GM21447 (cell line): ENCODE measurements at regions not wholly inside any gene's neighbourhood (a gene's known extent, or its start where the extent isn't known, plus 50 kb on each side); places are given as distances from the start of the nearest gene placed in this dataset.
"Not testable (repeated sequence)": the region's sequence is repeated elsewhere in the genome, so short reads cannot be mapped to it uniquely, and the experiment has no call there.

ENCODE experiments used
- ATAC-seq: cut with Tn5 transposase; IDR thresholded peaks from one replicate; pipeline ENCODE4 v1.9.1; 2021; ENCODE audit not compliant: unreplicated experiment

- ATAC-seq, result no peak
Measured at GRCh38 chr7:69365651-69366192, 232.6 kb upstream of the AUTS2 start.

GRCh38 chr7:69367780-69368179 is 230.5 kb upstream of the AUTS2 start:
- ATAC-seq, result no peak

- ATAC-seq, result no peak
Measured at GRCh38 chr7:69373171-69374043, 224.9 kb upstream of the AUTS2 start.

GRCh38 chr7:69374044-69374425 is 224.2 kb upstream of the AUTS2 start:
- ATAC-seq, result no peak

GRCh38 chr7:69377191-69377590 is 221.1 kb upstream of the AUTS2 start:
- ATAC-seq, result no peak

GRCh38 chr7:69388452-69389137 is 209.7 kb upstream of the AUTS2 start:
- ATAC-seq, result no peak

- no peak for ATAC-seq
Measured at GRCh38 chr7:69389216-69389615, 209.1 kb upstream of the AUTS2 start.

- ATAC-seq, result not testable (repeated sequence)
Measured at GRCh38 chr7:69393912-69394311, 204.4 kb upstream of the AUTS2 start.

- ATAC-seq, result no peak
Measured at GRCh38 chr7:69395061-69395714, 203.1 kb upstream of the AUTS2 start.

- no peak for ATAC-seq
Measured at GRCh38 chr7:69398986-69399385, 199.3 kb upstream of the AUTS2 start.

GRCh38 chr7:69399401-69399800 is 198.9 kb upstream of the AUTS2 start:
- no peak for ATAC-seq

- ATAC-seq, result no peak
Measured at GRCh38 chr7:69402696-69403095, 195.6 kb upstream of the AUTS2 start.

- no peak for ATAC-seq
Measured at GRCh38 chr7:69403169-69403568, 195.1 kb upstream of the AUTS2 start.

GRCh38 chr7:69411018-69411417 is 187.3 kb upstream of the AUTS2 start:
- no peak for ATAC-seq

- ATAC-seq, result no peak
Measured at GRCh38 chr7:69411466-69411865, 186.8 kb upstream of the AUTS2 start.

- ATAC-seq, result peak; percentile 93
Measured at GRCh38 chr7:69412331-69413146, 185.7 kb upstream of the AUTS2 start.

- ATAC-seq, result no peak
Measured at GRCh38 chr7:69414555-69414954, 183.7 kb upstream of the AUTS2 start.

GRCh38 chr7:69418869-69419670 is 179.2 kb upstream of the AUTS2 start:
- no peak for ATAC-seq

- no peak for ATAC-seq
Measured at GRCh38 chr7:69419934-69420333, 178.3 kb upstream of the AUTS2 start.

GRCh38 chr7:69422574-69422985 is 175.7 kb upstream of the AUTS2 start:
- no peak for ATAC-seq
